ENCODE measurements at regions not wholly inside any gene's neighbourhood (a gene's known extent, or its start where the extent isn't known, plus 50 kb on each side); places are given as distances from the start of the nearest gene placed in this dataset.

- Histone ChIP-seq H3K36me3 (ENCODE audit: control insufficient read depth in 2 of 2, extremely low read depth in 1 of 2, insufficient read depth in 2 of 2, low read length in 2 of 2) (no peaks in the 10 kb centered on the region), H3K4me1 (ENCODE audit: control insufficient read depth, extremely low read depth, insufficient read depth, low read length) (no peaks in the 10 kb centered on the region), H4K20me1 (ENCODE audit: control insufficient read depth, extremely low read depth, insufficient read depth, low read length) (no peaks in the 10 kb centered on the region), H3K4me2 (ENCODE audit: control insufficient read depth, extremely low read depth, insufficient read depth, low read depth, low read length) (no peak overlapping the region), H3K79me2 (ENCODE audit: control insufficient read depth, insufficient read depth, low read length) (no peaks in the 10 kb centered on the region), H3K9me3 (ENCODE audit: control insufficient read depth, low read depth, low read length) (no peaks in the 10 kb centered on the region), H3K9me1 (ENCODE audit: control insufficient read depth, extremely low read depth, insufficient read depth, low read length) (no peaks in the 10 kb centered on the region), H2AFZ (ENCODE audit: control insufficient read depth, low read length) (no peak overlapping the region), H3K9ac (ENCODE audit: control insufficient read depth, extremely low read depth, insufficient read depth, low read length) (no peak overlapping the region), H3K27ac (ENCODE audit: control insufficient read depth, insufficient read depth, low read length) (no peak overlapping the region), H3K27me3 (ENCODE audit: control insufficient read depth, extremely low read depth, insufficient read depth, low read length) (no peaks in the 10 kb centered on the region), H3K4me3 (ENCODE audit: control insufficient read depth in 2 of 3, extremely low read depth in 1 of 3, insufficient read depth in 2 of 3, low read depth in 1 of 3, low read length in 3 of 3) (no peak overlapping the region)
- DNase-seq (ENCODE audit: low read depth, low spot score) = no peak
- no peak for FAIRE-seq
- dilution Hi-C loops (cut with MboI; ENCODE audit: extremely low pct_ligation_motif_present, low sequenced_read_pairs) = no loop called here
- TF ChIP-seq, protein P1, sequence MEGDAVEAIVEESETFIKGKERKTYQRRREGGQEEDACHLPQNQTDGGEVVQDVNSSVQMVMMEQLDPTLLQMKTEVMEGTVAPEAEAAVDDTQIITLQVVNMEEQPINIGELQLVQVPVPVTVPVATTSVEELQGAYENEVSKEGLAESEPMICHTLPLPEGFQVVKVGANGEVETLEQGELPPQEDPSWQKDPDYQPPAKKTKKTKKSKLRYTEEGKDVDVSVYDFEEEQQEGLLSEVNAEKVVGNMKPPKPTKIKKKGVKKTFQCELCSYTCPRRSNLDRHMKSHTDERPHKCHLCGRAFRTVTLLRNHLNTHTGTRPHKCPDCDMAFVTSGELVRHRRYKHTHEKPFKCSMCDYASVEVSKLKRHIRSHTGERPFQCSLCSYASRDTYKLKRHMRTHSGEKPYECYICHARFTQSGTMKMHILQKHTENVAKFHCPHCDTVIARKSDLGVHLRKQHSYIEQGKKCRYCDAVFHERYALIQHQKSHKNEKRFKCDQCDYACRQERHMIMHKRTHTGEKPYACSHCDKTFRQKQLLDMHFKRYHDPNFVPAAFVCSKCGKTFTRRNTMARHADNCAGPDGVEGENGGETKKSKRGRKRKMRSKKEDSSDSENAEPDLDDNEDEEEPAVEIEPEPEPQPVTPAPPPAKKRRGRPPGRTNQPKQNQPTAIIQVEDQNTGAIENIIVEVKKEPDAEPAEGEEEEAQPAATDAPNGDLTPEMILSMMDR (optimal IDR thresholded peaks at IDR 0.05 in 1 of 3, IDR thresholded peaks at IDR 0.05 in 1 of 3, conservative IDR thresholded peaks at IDR 0.05 in 1 of 3; ENCODE audit: extremely low read depth in 1 of 3, insufficient read depth in 2 of 3, low read length in 3 of 3) = no peak
- no peak for TF ChIP-seq EZH2 (IDR thresholded peaks at IDR 0.05; ENCODE audit: low read length)
Observed at GRCh38 chr1:221272940-221273339, 393.7 kb downstream of the HLX start.

- no peak for FAIRE-seq
- Histone ChIP-seq H3K9me1 (ENCODE audit: control insufficient read depth, extremely low read depth, insufficient read depth, low read length) (no peaks in the 10 kb centered on the region), H2AFZ (ENCODE audit: control insufficient read depth, low read length) (no peak overlapping the region), H3K79me2 (ENCODE audit: control insufficient read depth, insufficient read depth, low read length) (no peaks in the 10 kb centered on the region), H4K20me1 (ENCODE audit: control insufficient read depth, extremely low read depth, insufficient read depth, low read length) (no peaks in the 10 kb centered on the region), H3K4me1 (ENCODE audit: control insufficient read depth, extremely low read depth, insufficient read depth, low read length) (no peaks in the 10 kb centered on the region), H3K4me3 (ENCODE audit: control insufficient read depth in 2 of 3, extremely low read depth in 1 of 3, insufficient read depth in 2 of 3, low read depth in 1 of 3, low read length in 3 of 3) (no peak overlapping the region), H3K9ac (ENCODE audit: control insufficient read depth, extremely low read depth, insufficient read depth, low read length) (no peak overlapping the region), H3K4me2 (ENCODE audit: control insufficient read depth, extremely low read depth, insufficient read depth, low read depth, low read length) (no peak overlapping the region), H3K9me3 (ENCODE audit: control insufficient read depth, low read depth, low read length) (no peaks in the 10 kb centered on the region), H3K27me3 (ENCODE audit: control insufficient read depth, extremely low read depth, insufficient read depth, low read length) (no peaks in the 10 kb centered on the region), H3K27ac (ENCODE audit: control insufficient read depth, insufficient read depth, low read length) (no peak overlapping the region), H3K36me3 (ENCODE audit: control insufficient read depth in 2 of 2, extremely low read depth in 1 of 2, insufficient read depth in 2 of 2, low read length in 2 of 2) (no peaks in the 10 kb centered on the region)
- no peak for TF ChIP-seq EZH2 (IDR thresholded peaks at IDR 0.05; ENCODE audit: low read length)
- TF ChIP-seq, protein P1 (optimal IDR thresholded peaks at IDR 0.05 in 1 of 3, IDR thresholded peaks at IDR 0.05 in 1 of 3, conservative IDR thresholded peaks at IDR 0.05 in 1 of 3; ENCODE audit: extremely low read depth in 1 of 3, insufficient read depth in 2 of 3, low read length in 3 of 3) = no peak
- no peak for DNase-seq (ENCODE audit: low read depth, low spot score)
- dilution Hi-C loops (cut with MboI; ENCODE audit: extremely low pct_ligation_motif_present, low sequenced_read_pairs) = no loop called here
Observed at GRCh38 chr1:221274373-221274772, 395.1 kb downstream of the HLX start.
